Heart left ventricle (tissue), 13 donors: ENCODE measurements at regions not wholly inside any gene's neighbourhood (a gene's known extent, or its start where the extent isn't known, plus 50 kb on each side); places are given as distances from the start of the nearest gene placed in this dataset.

Source experiments
- CTCF ChIP-seq, 12 donors: fragments of 200-600 bp; sonication (generic) in 4 of 12; IDR thresholded peaks; one replicate each; pipeline versions ENCODE4 v1.5.0 to v1.8.0; 2018 to 2022; ENCODE audit warnings: antibody characterized with exemption in 12 of 12, mild to moderate bottlenecking in 5 of 12
- POLR2A ChIP-seq, 2 donors: fragments of 450-650 bp; IDR thresholded peaks; one replicate each; pipeline ENCODE4 v1.6.1; 2017; ENCODE audit warnings: antibody characterized with exemption in 2 of 2, mild to moderate bottlenecking in 2 of 2, moderate library complexity in 2 of 2
- donor health status: ischemic (EF 13 %, LVEDD 7.1; RV severe dilation, severe dysfunction).
- donor health status: DM: no; HTN: yes; CAD: no.
- donor health status: DM: no; HTN: no; CAD: no.
- donor health status: ischemic (EF 25% LVEDD 6.9; RV normal size, moderate dysfunction).
- donor health status: ischemic (EF 25% LVEDD 5.7; RV mildly dilated, moderate dysfunction).
- donor health status: ischemic (EF 35%, LVEDD 5.7; RV mildly dilated, moderate dysfunction).
- donor health status: nonischemic (EF 11% LVEDD 7.7; RV severe dilation, severe dysfunction).
- donor health status: DM: yes; HTN: yes; CAD: no.
- donor health status: PGD.
- donor health status: ischemic (EF 29% LVEDD 5.4; RV normal size, mild dysfunction).
- donor health status: nonischemic (EF 23%, LVEDD 6.1; RV moderate dilation, normal function).

DNA sequence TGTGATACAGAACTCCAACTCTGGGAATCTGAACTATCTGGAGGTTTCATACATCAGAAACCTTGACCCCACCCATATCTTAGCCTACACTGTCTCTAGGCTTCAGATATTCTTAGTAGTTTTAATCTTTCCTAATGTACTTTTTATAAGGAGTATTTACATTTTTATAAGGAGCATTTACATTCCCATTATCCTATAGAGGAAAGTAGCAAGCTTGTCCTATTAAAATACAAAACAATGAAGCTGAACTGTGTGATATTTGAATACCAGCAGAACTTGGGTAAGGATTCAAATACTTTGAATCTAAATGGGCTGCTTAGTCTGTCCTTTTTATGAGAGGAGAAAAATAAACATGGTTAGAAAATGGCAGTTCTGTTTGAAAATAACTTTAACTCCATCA, 247.4 kb downstream of the FMR1NB start:
- no peak for TF ChIP-seq CTCF (IDR thresholded peaks at IDR 0.05)
- no peak for TF ChIP-seq POLR2A (IDR thresholded peaks at IDR 0.05)
